ENCODE measurements at regions not wholly inside any gene's neighbourhood (a gene's known extent, or its start where the extent isn't known, plus 50 kb on each side); places are given as distances from the start of the nearest gene placed in this dataset.

GRCh38 chr4:20367446-20367845 lies 115.7 kb downstream of the SLIT2 start:
- TF ChIP-seq POLR2A (IDR thresholded peaks at IDR 0.05; ENCODE audit: low read depth, low read length) (no peak), TAF1 (IDR thresholded peaks at IDR 0.05; ENCODE audit: low read depth, low read length) (no peak)

All from GM12891 (cell line).